ENCODE measurements at regions not wholly inside any gene's neighbourhood (a gene's known extent, or its start where the extent isn't known, plus 50 kb on each side); places are given as distances from the start of the nearest gene placed in this dataset.
"Not testable (repeated sequence)": the region's sequence is repeated elsewhere in the genome, so short reads cannot be mapped to it uniquely, and the experiment has no call there.

- DNase-seq, result no peak
Measured at GRCh38 chr2:57443973-57444521, 602.6 kb upstream of the VRK2 start.

DNA sequence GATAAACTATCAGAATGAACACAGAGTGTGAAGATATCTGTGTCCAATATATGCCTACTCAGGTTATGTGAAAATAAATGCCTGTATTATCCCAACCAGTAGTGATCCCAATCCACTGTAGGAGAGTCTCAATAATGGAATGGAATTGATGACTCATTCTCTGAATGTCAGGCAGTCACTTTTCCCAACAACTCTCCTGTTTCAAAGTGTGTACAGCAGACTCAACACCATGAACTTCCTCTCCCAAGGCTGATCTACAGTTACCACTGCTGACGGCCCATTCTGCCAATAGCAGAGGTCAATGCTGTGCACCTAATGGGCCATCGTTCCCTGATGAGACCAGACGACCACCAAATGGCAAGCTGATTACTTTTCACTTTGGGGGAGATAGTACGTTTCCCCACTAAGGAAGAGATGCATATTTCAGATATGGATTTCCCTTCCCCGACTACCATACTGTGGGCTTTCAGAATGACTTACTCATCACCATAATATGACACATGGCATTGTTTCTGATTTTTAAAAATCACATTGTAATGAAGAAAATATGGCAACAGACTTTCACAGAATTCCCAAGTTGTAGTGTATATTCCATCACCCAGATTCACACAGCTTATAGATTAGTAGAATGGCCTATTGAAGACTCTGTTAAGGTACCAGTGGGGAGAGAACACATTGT lies 601.7 kb upstream of the VRK2 start:
- no peak for DNase-seq

- DNase-seq, result no peak
Measured at GRCh38 chr2:57448816-57449215, 597.8 kb upstream of the VRK2 start.

- DNase-seq, result no peak
Measured at GRCh38 chr2:57450170-57450569, 596.4 kb upstream of the VRK2 start.

DNA sequence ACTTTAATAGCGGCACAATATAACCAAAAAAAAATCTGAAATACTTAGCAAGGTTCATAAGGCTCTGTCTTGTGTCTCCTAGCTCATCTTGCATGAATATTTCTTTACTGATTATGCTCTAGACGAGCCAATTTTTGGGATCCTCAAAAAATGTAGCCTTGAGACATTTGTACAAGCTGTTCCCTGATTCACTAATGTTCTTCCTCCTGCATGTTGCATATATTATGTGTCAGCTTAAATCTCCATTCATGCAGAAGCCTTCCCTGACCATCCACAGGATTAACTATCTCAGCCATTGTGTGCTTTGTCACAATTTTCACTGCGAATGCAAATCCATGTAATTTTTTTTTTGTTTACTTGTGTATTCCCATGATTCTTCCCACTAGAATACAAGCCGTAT lies 594.0 kb upstream of the VRK2 start:
- DNase-seq, result no peak

- no peak for DNase-seq
Measured at GRCh38 chr2:57453945-57454344, 592.7 kb upstream of the VRK2 start.

DNA sequence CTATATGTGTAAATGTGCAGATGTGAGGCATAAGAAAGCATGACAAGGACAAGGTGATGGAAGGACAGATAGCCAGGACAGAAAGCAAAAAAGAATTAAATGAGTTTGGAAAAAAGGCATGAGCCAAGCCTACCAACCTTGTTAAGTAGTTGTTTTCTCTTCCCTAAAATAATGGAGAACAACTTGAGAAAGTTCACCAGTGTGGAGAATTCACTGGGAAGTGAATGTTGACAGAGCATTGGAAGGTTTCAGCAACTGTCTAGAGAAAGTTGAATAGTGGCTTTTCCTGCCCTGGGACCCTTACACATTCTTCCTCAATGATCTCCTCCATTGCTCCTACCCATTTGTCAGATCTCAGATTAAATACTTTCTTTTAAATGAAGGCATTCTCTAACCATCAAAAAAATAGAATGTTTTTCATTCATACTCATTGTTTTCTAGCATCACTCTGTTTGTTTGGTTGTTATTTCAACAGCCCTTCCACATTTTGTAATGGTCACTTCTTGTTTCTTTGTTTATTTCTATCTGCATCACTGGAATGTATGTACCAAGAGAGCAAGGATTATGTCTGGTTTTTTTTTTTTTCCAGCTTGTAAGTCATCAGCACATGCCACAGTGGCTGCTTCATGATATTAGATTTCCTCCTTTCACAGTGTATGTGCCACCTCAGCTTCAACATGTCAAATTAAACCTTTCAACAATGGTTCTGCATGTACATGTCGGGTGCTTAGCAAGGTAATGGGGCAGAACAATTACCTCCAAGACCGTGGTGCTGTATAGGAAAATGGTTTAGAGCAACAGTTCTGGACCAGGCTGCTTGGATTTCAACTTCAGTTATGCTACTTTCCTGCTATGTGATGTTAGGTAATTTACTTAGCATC lies 586.0 kb upstream of the VRK2 start:
- DNase-seq, result no peak

GRCh38 chr2:57461624-57462023 lies 585.0 kb upstream of the VRK2 start:
- no peak for DNase-seq

- no peak for DNase-seq
Measured at GRCh38 chr2:57465067-57465466, 581.5 kb upstream of the VRK2 start.

DNA sequence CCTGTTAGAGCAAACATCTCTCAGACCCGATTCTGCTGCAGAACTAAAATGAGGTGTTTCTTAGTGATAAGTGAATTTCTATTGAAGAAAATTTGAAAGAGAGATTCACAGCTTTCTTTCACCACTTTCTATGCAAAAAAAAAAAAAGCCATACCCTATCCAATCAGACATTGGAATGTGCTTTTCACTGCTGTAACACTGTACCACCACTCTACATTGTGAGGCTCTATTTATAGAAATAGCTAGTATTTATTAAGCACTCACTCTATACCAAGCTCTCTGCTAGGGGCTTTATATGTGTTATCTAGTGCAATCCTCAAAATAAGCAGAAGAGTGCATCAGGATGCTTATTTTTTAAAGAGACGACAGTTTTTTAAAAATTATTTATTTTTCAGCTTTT lies 580.6 kb upstream of the VRK2 start:
- DNase-seq, result no peak

- no peak for DNase-seq
Measured at GRCh38 chr2:57475391-57475790, 571.2 kb upstream of the VRK2 start.

GRCh38 chr2:57479981-57480380 lies 566.6 kb upstream of the VRK2 start:
- no peak for DNase-seq

GRCh38 chr2:57488061-57488460 lies 558.5 kb upstream of the VRK2 start:
- no peak for DNase-seq

- no peak for DNase-seq
Measured at GRCh38 chr2:57490741-57491140, 555.9 kb upstream of the VRK2 start.

GRCh38 chr2:57491213-57491612 lies 555.4 kb upstream of the VRK2 start:
- no peak for DNase-seq

DNA sequence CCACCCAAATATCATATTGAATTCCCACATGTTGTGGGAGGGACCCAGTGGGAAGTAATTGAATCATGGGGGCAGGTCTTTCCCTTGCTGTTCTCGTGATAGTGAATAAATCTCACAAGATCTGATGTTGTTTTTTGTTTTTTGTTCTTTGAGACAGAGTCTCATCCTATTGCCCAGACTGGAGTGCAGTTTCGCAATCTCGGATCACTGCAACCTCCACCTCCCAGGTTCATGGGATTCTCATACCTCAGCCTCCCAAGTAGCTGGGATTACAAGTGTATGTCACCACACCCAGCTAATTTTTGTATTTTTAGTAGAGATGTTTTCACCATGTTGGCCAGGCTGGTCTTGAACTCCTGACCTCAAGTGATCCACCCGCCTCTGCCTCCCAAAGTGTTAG lies 552.6 kb upstream of the VRK2 start:
- DNase-seq, result not testable (repeated sequence)

DNA sequence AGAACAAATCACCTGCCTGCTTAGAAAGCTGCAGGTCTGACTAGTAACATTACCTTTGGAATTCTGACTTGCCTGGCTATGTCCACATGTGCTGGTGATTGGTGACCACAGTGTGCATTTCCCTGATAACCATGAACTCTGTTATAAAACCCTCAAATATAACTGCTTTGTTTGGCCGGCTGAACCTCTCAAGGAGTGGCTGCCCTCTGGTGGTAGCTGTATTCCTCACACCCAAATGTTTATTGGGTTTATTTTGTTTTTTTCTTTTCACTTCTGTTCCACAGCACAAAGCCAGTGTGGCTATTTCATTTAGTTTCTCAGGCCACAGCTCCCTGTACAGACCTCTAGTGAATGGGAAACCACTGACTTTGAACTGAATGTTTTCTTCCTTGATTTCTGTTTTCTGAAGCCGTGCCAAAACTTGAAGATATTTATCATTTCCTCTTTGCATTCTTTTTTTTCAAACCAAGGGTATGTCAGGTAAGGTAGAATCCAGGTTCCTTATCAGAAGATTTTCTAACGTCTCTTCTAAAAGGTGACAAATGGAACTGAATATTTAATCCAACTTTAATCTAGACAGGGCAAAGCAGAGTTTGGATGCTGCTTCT lies 549.0 kb upstream of the VRK2 start:
- peak; percentile 23 for DNase-seq

- DNase-seq, result no peak
Measured at GRCh38 chr2:57504787-57505186, 541.8 kb upstream of the VRK2 start.

DNA sequence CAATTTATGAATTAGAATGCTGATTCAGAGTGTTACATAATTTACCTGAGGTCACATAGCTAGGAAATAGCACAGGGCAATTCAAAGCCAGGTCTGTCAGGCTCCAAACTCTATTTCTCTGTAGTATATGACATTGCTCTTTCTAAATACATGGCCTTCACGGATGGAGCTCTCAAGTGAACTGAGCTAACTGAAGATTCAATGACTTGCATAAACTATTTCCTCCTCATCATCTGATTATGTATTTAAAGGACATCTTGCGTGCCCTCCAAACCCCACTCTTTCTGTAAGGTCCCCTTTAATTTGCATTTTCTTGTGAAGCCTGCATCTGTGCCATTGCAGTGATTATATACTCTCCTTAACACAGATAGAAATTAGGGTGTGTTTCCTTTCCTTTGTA lies 537.4 kb upstream of the VRK2 start:
- DNase-seq, result no peak

- DNase-seq, result no peak
Measured at GRCh38 chr2:57510704-57511103, 535.9 kb upstream of the VRK2 start.

DNA sequence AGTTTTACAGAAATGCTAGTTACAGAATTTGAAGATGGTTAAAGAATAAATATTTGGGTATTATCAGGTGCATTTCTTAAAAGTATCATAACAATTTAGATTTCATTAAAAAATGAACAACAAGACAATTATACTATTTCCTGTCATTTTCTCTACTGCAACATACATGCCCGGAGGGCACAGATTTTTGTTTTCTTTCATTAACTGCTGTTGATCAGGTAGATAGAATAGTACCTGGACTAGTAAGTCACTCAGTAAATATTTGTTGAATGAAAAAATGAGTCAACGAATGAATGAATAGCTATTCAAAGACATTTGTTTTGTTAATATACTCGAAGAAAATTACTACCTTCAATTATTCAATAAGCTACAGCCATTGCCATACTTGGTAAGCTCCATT lies 531.2 kb upstream of the VRK2 start:
- DNase-seq, result no peak

DNA sequence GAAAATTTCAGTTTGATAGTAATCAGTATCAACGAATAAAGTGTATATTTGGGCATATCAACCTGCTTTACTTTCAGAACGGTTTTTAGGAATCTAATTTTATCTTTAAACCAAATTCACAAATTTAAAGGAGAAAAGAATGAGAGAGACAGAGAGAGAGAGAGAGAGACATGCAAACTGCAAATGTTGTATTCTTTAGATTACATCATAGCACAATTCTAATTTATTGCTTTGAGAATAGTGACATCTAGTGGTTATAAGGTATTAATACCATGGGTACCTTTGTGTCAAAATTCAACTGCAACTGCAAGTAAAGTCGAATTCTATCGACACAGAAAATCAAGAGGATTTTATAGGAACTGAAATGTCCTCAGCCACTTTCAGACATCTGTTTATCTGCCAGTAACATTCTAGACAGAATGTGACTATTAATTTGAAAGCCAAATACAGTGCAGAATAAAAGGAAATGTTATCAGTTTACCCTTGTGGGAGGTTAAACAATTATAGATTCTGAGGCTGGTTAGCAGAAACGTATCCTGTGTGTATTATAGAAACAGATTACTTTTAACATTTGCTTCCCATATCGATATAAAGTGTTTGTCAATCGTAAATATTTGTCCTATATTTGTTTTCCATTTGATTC lies 529.8 kb upstream of the VRK2 start:
- DNase-seq, result peak; percentile 4

GRCh38 chr2:57523304-57523703 lies 523.3 kb upstream of the VRK2 start:
- DNase-seq, result no peak
